GM12874 (cell line): ENCODE measurements at regions not wholly inside any gene's neighbourhood (a gene's known extent, or its start where the extent isn't known, plus 50 kb on each side); places are given as distances from the start of the nearest gene placed in this dataset.

ENCODE experiments used
- TF ChIP-seq, protein P1 (sequence below): IDR thresholded peaks from 2 replicates; pipeline ENCODE4 v1.5.1; 2011; ENCODE audit warnings: low read depth, mild to moderate bottlenecking, control low read depth, low read length, moderate library complexity; ENCODE audit not compliant: insufficient read depth

DNA sequence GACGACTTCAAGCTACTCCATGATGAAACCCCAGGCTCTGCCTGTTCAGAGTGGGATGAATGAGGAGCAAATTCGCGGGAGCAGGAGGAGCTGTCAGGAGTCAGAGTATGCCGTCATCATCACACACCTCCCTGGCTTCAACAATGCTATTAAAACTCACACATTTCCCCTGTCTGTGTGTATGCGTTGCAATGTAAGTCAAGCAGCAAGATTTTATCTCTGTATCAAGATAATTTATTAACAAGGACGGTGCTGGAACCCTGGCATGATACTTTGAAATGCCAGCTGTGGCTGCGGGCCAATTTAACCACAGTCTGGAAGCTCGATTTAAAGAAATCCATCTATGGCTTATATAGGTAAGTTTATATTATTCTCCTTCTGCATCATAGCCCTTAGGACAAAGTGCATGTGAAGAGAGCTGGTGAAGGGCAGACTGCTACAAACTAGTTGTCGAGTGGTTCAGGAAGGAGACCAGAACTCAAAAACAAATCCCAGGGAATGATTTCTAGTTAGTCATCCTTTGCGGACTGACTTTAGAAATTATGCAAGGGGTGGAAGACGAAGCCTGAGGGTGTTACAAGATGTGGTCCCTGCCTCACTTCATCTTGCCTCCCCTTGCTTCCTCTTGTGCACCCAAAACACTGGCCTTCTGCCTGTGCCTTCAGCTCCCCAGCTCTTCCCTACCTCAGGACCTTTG, 486.5 kb downstream of the COG6 start:
- TF ChIP-seq, protein P1, sequence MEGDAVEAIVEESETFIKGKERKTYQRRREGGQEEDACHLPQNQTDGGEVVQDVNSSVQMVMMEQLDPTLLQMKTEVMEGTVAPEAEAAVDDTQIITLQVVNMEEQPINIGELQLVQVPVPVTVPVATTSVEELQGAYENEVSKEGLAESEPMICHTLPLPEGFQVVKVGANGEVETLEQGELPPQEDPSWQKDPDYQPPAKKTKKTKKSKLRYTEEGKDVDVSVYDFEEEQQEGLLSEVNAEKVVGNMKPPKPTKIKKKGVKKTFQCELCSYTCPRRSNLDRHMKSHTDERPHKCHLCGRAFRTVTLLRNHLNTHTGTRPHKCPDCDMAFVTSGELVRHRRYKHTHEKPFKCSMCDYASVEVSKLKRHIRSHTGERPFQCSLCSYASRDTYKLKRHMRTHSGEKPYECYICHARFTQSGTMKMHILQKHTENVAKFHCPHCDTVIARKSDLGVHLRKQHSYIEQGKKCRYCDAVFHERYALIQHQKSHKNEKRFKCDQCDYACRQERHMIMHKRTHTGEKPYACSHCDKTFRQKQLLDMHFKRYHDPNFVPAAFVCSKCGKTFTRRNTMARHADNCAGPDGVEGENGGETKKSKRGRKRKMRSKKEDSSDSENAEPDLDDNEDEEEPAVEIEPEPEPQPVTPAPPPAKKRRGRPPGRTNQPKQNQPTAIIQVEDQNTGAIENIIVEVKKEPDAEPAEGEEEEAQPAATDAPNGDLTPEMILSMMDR = no peak

DNA sequence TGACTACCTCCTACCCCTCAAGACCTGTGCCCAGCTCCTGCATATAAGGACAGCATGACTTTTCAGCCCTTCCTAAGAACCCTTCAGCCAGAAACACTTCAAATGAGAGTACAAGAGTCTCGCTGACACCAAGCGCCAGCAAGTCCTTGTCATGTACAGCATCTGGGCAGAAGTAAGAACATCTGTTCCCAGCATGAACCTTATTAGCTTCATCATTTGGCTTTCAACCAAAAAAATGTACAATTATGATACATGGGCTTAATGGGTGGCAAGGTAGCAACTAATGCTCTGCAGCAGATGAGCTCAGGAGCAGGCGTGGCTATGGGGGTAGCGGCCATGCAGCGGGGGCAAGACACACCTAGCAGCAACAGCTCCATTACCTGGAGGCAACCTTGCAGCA, 487.6 kb downstream of the COG6 start:
- TF ChIP-seq, protein P1 = no peak

DNA sequence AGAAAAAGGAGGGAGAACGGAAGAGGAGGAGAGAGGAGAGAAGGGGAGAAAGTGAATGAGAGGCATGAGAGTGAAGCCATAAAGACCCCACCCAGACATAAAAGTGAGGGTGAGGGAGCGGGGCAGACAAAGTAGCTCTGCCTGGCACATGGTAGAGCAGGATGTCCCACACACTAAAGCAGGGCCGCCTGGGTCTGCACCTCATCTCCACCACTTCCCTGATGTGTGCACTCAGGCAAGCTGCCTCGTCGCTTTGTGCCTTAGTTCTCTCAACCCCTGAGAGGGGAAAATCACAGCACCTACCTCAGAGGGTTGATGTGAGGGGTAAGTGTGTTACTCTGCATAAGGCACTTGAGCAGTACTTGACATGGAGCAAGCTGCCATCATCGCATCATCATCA, 488.1 kb downstream of the COG6 start:
- TF ChIP-seq, protein P1 = no peak

DNA sequence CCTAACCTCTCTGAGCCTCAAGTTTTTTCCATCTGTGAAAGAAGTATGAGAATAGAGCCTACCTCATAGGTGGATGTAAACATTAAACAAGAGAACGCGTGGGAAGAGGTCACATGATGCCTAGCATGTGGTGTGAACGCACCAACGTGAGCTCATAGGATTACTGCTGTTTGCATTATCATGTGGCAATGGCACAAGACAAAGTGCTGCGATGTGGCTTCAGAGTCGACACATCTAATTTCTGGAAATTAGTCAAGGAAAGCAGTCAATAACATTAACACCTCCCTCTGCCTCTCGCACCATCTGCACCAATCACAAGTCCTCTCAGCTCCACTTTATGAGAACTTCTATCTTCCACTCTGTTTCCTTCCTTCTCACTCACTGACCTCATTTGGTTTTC, 489.7 kb downstream of the COG6 start:
- TF ChIP-seq, protein P1 = no peak

DNA sequence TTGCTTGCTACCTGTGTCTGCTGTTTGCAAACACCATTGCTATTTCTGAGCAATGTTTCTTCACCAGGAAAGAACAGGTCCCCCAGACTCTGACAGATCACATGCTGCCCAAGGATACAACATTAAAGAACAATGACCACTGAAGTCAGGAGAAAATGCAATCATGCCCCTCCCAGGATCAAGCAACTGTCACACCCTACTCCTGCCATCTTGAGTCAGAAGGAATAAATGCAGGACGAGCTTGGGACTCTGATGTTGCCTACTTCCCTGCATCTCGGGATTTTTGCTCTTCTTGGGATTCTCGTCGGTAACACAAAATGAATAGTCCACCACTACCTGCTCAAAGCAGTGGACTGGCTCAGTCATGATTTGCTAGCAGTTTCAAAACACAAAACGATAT, 490.6 kb downstream of the COG6 start:
- TF ChIP-seq, protein P1 = no peak

DNA sequence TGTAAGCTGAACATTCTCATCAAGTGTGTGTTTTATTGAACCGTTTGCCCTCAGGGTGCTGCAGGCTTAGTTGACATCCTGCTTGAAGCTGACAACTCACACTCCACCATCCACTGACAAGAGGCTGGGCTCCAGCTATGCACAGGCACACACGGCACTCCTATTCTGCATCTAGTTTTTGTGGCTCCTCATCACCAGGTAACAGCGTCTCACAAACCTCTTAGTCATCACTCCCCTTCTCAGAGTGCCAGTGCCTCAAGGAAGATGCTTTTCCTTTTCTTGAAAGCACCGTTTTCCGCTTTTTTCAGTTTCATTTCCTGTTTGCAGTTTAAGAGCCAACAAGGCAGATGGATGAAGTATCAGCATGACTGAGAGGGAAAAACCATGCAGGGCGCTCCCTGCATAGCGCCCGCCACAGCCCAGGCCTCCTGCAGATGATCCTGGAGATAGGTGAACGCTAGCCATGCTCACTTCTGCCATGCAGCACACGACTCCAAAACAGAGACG, 491.2 kb downstream of the COG6 start:
- TF ChIP-seq, protein P1 = no peak

DNA sequence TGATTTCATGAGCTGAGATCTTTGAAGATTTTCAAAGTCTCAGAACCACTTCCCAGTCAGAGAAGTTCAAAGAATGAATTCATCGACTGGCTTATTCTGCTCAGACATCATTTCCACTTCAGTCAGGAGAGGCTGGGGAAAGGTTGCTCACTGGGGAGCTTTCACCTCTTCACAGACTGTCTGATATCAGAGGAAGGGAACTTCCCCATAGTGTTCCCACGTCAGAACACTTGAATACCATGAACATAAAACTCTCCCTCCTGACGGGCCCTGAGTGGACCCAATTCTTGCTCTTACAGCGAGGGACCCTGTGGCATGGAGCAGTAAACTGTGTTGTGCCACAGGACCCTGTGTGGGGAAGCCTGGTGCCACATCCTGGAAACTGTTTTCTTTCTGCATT, 492.6 kb downstream of the COG6 start:
- TF ChIP-seq, protein P1 = no peak
